ENCODE measurements at regions not wholly inside any gene's neighbourhood (a gene's known extent, or its start where the extent isn't known, plus 50 kb on each side); places are given as distances from the start of the nearest gene placed in this dataset.

GRCh38 chr6:66402873-66403272 is 695.8 kb upstream of the EYS start:
- no peak overlapping the region for H3K9ac ChIP-seq (ENCODE audit: insufficient read depth in 1 of 2, low read depth in 2 of 2, low read length in 2 of 2)
- H2AFZ ChIP-seq (ENCODE audit: low read depth, low read length): no peak overlapping the region
- H3K79me2 ChIP-seq (ENCODE audit: control insufficient read depth, insufficient read depth, low read length): no peaks in the 10 kb centered on the region
- ATAC-seq (no peak), FAIRE-seq (no peak), DNase-seq (ENCODE audit: extremely low read depth in 1 of 4, low spot score in 3 of 4) (no peak)
- peaks cover 2% of the 10 kb centered on the region; the same call in 1 of the 2 replicates for H3K9me3 ChIP-seq (replicated peaks; ENCODE audit: control insufficient read depth, insufficient read depth, low read depth, low read length)
- no TSS peak for BruUV-seq (replicated peaks)
- ChIA-PET POLR2A (no interaction called here), CTCF (ENCODE audit: low intra/inter-chr PET ratio) (no interaction called here)
- no peaks in the 10 kb centered on the region for H3K9me1 ChIP-seq (ENCODE audit: control insufficient read depth, insufficient read depth, low read length)
- H3K4me1 ChIP-seq (replicated peaks in 1 of 2; ENCODE audit: control insufficient read depth in 2 of 2, insufficient read depth in 2 of 2, low read length in 2 of 2): no peaks in the 10 kb centered on the region
- no peak overlapping the region for H3K27ac ChIP-seq (ENCODE audit: extremely low read depth, low read depth, low read length)
- 0% methylated on average over 1 of the region's 1 CpG for WGBS (ENCODE audit: insufficient coverage, low coverage, missing lambda C conversion rate)
- no peak overlapping the region for H3K4me2 ChIP-seq (ENCODE audit: insufficient read depth, low read length)
- no peaks in the 10 kb centered on the region for H4K20me1 ChIP-seq (replicated peaks; ENCODE audit: control insufficient read depth, insufficient read depth, low read length)
- H3K36me3 ChIP-seq (ENCODE audit: control insufficient read depth, insufficient read depth, low read length): no peaks in the 10 kb centered on the region
- TF ChIP-seq ATF4 (CRISPR knock-in tag; IDR thresholded peaks at IDR 0.05) (no peak), SREBF1 (IDR thresholded peaks at IDR 0.05; ENCODE audit: borderline replicate concordance, low read depth, low read length) (no peak)
- intact Hi-C loops (cut with micrococcal nuclease) (no loop called here), in situ Hi-C loops (cut with MboI) (no loop called here)
- H3K4me3 ChIP-seq: no peak overlapping the region
- no peaks in the 10 kb centered on the region for H3K27me3 ChIP-seq (ENCODE audit: control insufficient read depth in 2 of 2, insufficient read depth in 2 of 2, low read length in 2 of 2)

GRCh38 chr6:66396549-66396948 is 689.5 kb upstream of the EYS start:
- ChIA-PET CTCF (ENCODE audit: low intra/inter-chr PET ratio) (no interaction called here), POLR2A (no interaction called here)
- H4K20me1 ChIP-seq (replicated peaks; ENCODE audit: control insufficient read depth, insufficient read depth, low read length): no peaks in the 10 kb centered on the region
- no peak overlapping the region for H3K9ac ChIP-seq (ENCODE audit: insufficient read depth in 1 of 2, low read depth in 2 of 2, low read length in 2 of 2)
- no peak for DNase-seq (ENCODE audit: extremely low read depth in 1 of 4, low spot score in 3 of 4)
- H3K4me3 ChIP-seq: no peak overlapping the region
- WGBS (ENCODE audit: insufficient coverage, low coverage, missing lambda C conversion rate): 0% methylated on average over 7 of the region's 7 CpGs
- TF ChIP-seq ZBTB49 (CRISPR knock-in tag; IDR thresholded peaks at IDR 0.05; ENCODE audit: borderline replicate concordance): no peak
- TF ChIP-seq ZNF644 (tag; IDR thresholded peaks at IDR 0.05; ENCODE audit: low read depth): no peak
- no peak for TF ChIP-seq TEAD1 (CRISPR knock-in tag; IDR thresholded peaks at IDR 0.05)
- no peak for TF ChIP-seq ZNF507 (tag; conservative IDR thresholded peaks at IDR 0.05)
- no peak for TF ChIP-seq ZNF444 (CRISPR knock-in tag; IDR thresholded peaks at IDR 0.05)
- no peak for TF ChIP-seq POLR2B (IDR thresholded peaks at IDR 0.05; ENCODE audit: low read depth, partially characterized antibody)
- in situ Hi-C loops (cut with MboI) (no loop called here), intact Hi-C loops (cut with micrococcal nuclease) (no loop called here)
- no peak overlapping the region for H3K4me2 ChIP-seq (ENCODE audit: insufficient read depth, low read length)
- no peak for FAIRE-seq
- no peaks in the 10 kb centered on the region for H3K9me1 ChIP-seq (ENCODE audit: control insufficient read depth, insufficient read depth, low read length)
- no peaks in the 10 kb centered on the region for H3K79me2 ChIP-seq (ENCODE audit: control insufficient read depth, insufficient read depth, low read length)
- no peaks in the 10 kb centered on the region for H3K27me3 ChIP-seq (ENCODE audit: control insufficient read depth in 2 of 2, insufficient read depth in 2 of 2, low read length in 2 of 2)
- no TSS peak for BruUV-seq (replicated peaks)
- no peak for ATAC-seq
- no peak overlapping the region for H3K27ac ChIP-seq (ENCODE audit: extremely low read depth, low read depth, low read length)
- no peaks in the 10 kb centered on the region for H3K36me3 ChIP-seq (ENCODE audit: control insufficient read depth, insufficient read depth, low read length)
- no peak overlapping the region for H2AFZ ChIP-seq (ENCODE audit: low read depth, low read length)
- no peaks in the 10 kb centered on the region for H3K4me1 ChIP-seq (replicated peaks in 1 of 2; ENCODE audit: control insufficient read depth in 2 of 2, insufficient read depth in 2 of 2, low read length in 2 of 2)
- H3K9me3 ChIP-seq (replicated peaks; ENCODE audit: control insufficient read depth, insufficient read depth, low read depth, low read length): no peaks in the 10 kb centered on the region

All from K562 (cell line).